CD4-positive, alpha-beta T cell treated with Interleukin-15 for 4 hours (primary cell): ENCODE measurements at regions not wholly inside any gene's neighbourhood (a gene's known extent, or its start where the extent isn't known, plus 50 kb on each side); places are given as distances from the start of the nearest gene placed in this dataset.
"Not testable (repeated sequence)": the region's sequence is repeated elsewhere in the genome, so short reads cannot be mapped to it uniquely, and the experiment has no call there.

Experiments
- DNase-seq: peaks from one replicate; pipeline ENCODE4 v3.0.0-alpha.2; 2020; ENCODE audit warnings: low spot score

- DNase-seq, result not testable (repeated sequence)
Measured at GRCh38 chr6:86731631-86732030, 205.7 kb upstream of the HTR1E start.

- DNase-seq, result not testable (repeated sequence)
Measured at GRCh38 chr6:86730772-86731171, 206.6 kb upstream of the HTR1E start.

GRCh38 chr6:86730216-86730615 is 207.1 kb upstream of the HTR1E start:
- DNase-seq, result no peak

GRCh38 chr6:86728976-86729375 is 208.4 kb upstream of the HTR1E start:
- DNase-seq, result no peak

GRCh38 chr6:86724695-86725094 is 212.6 kb upstream of the HTR1E start:
- no peak for DNase-seq

- DNase-seq, result no peak
Measured at GRCh38 chr6:86723729-86724128, 213.6 kb upstream of the HTR1E start.

GRCh38 chr6:86723151-86723550 is 214.2 kb upstream of the HTR1E start:
- no peak for DNase-seq

- DNase-seq, result no peak
Measured at GRCh38 chr6:86722131-86722530, 215.2 kb upstream of the HTR1E start.

- no peak for DNase-seq
Measured at GRCh38 chr6:86715676-86716075, 221.7 kb upstream of the HTR1E start.

GRCh38 chr6:86712039-86712438 is 225.3 kb upstream of the HTR1E start:
- no peak for DNase-seq

- no peak for DNase-seq
Measured at GRCh38 chr6:86707545-86708120, 229.7 kb upstream of the HTR1E start.

- no peak for DNase-seq
Measured at GRCh38 chr6:86706449-86706848, 230.9 kb upstream of the HTR1E start.

- DNase-seq, result not testable (repeated sequence)
Measured at GRCh38 chr6:86701228-86701627, 236.1 kb upstream of the HTR1E start.

GRCh38 chr6:86686496-86686895 is 250.8 kb upstream of the HTR1E start:
- no peak for DNase-seq

- no peak for DNase-seq
Measured at GRCh38 chr6:86685230-86685797, 252.0 kb upstream of the HTR1E start.

- DNase-seq, result no peak
Measured at GRCh38 chr6:86683132-86683908, 254.0 kb upstream of the HTR1E start.

GRCh38 chr6:86682297-86682696 is 255.0 kb upstream of the HTR1E start:
- no peak for DNase-seq

GRCh38 chr6:86681140-86681539 is 256.2 kb upstream of the HTR1E start:
- DNase-seq, result not testable (repeated sequence)

- not testable (repeated sequence) for DNase-seq
Measured at GRCh38 chr6:86672125-86672524, 265.2 kb upstream of the HTR1E start.

GRCh38 chr6:86657192-86657591 is 280.1 kb upstream of the HTR1E start:
- DNase-seq, result no peak

GRCh38 chr6:86629123-86629522 is 308.2 kb upstream of the HTR1E start:
- no peak for DNase-seq

GRCh38 chr6:86619428-86619827 is 317.9 kb upstream of the HTR1E start:
- DNase-seq, result no peak

GRCh38 chr6:86615299-86615698 is 322.0 kb upstream of the HTR1E start:
- DNase-seq, result no peak
